ENCODE measurements at regions not wholly inside any gene's neighbourhood (a gene's known extent, or its start where the extent isn't known, plus 50 kb on each side); places are given as distances from the start of the nearest gene placed in this dataset.

DNA sequence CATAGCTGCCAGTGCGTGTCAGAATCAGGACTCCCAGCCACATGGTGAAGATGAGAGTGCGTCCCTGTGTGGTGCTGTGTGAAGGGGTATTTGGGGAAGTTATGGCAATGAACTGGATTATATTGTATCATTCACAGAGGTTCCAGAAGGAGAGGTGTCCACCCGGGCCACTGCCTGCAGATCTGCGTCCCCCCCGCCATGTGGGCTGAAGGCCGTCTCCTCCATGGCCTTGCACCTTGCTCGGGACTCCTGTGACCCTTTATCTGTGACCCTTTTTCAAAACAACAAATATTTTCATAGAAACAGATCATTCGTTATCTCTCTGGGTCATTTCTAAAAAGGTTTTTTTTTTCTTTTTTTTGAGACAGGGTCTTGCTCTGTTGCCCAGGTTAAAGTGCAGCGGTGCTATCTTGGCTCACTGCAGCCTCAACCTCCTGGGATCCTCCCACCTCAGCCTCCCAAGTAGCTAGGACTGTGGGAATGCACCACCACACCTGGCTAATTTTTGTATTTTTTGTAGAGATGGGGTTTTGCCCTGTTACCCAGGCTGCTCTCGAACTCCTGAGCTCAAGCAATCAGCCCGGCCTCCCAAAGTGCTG is 120.2 kb upstream of the ERRFI1 start:
- DNase-seq (ENCODE audit: low read depth in 2 of 2, low spot score in 1 of 2) = no peak

GRCh38 chr1:8145545-8146202 is 119.6 kb upstream of the ERRFI1 start:
- DNase-seq (ENCODE audit: low read depth in 2 of 2, low spot score in 1 of 2) = no peak

GRCh38 chr1:8144323-8144722 is 118.2 kb upstream of the ERRFI1 start:
- no peak for DNase-seq (ENCODE audit: low read depth in 2 of 2, low spot score in 1 of 2)

DNA sequence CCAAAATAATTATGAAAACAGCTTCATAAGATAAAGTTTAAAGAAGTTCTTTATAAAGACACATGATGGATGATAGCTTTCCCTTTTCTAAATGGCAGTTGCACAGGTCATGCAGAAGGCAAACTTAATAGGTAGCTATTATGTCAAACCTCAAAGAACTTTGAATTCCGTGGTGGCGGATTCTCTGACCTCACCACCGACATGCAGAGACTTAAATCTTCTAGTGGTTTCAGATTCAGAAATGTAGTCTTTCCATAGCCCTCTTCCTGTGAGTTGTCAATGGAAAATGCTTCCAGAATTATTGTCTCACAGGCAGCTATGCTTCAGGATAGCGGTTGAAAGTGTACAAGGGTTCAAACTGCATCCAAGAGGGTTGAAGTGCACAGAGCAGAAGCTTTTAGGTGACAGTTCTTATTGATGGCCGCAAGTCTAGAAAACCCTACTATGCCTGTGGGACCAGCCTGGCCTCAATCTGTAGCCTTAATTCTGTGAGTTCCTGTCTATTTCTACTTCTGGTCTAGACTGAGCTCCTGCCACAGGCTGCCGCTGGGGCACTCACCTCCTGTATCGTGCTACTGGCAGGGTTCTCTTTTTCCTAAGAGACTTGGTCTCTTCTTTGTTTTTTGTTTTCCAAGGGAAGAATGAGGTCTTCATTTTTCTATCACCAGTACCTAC is 117.0 kb upstream of the ERRFI1 start:
- DNase-seq (ENCODE audit: low read depth in 2 of 2, low spot score in 1 of 2) = no peak

GRCh38 chr1:8139941-8140340 is 113.8 kb upstream of the ERRFI1 start:
- no peak for DNase-seq (ENCODE audit: low read depth in 2 of 2, low spot score in 1 of 2)

GRCh38 chr1:8139383-8139782 is 113.3 kb upstream of the ERRFI1 start:
- DNase-seq (ENCODE audit: low read depth in 2 of 2, low spot score in 1 of 2) = no peak

DNA sequence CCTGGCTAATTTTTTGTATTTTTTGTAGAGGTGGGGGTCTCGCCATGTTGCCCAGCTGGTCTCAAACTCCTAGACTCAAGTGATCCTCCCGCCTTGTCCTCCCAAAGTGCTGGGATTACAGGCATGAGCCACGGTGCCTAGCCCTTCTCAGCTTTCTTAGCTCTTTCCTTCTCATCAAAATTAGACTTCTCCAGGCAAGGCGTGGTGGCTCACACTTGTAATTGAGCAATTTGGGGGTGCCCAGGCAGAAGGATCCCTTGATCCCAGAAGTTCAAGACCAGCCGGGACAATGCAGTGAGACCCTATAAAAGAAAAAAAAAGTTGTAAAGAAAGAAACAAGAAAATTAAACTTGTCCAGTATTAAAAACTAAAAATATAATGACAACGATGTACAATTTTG is 112.6 kb upstream of the ERRFI1 start:
- no peak for DNase-seq (ENCODE audit: low read depth in 2 of 2, low spot score in 1 of 2)

DNA sequence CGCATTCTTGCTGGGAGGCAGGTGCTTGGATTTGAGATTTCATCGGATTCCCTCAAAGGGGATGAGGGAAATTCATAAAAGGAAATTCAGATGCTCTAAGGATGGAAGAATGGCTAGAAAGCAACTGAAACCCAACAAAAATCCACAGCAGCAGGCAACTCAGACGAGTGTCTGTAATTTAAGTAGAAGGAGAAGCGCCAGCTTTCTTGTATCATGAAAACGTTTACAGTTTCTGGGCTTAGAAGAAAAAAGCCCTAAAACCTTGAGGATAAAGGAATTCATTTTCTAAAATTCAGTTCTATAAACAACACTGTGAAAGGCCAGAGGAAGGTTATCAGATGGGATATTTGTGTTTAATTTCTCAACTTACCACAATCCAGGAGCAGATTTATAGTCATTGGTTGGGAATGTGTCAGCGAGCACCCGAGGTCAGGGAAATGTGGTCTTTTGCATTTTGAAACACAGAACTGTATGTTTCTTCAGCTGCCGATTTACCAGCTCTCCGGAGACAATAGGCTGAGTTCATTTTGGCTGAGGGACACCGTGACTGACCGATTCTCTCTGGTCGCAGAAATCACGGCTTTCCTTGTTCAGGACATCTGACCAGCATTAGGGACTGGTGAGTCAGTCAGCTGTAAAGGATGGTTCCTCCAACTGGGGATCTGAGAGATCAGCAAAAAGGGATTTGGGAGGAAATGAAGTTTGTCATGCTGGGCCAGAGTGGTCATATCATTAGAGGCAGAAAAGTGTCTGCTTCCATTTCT is 111.6 kb upstream of the ERRFI1 start:
- DNase-seq (ENCODE audit: low read depth in 2 of 2, low spot score in 1 of 2) = no peak

DNA sequence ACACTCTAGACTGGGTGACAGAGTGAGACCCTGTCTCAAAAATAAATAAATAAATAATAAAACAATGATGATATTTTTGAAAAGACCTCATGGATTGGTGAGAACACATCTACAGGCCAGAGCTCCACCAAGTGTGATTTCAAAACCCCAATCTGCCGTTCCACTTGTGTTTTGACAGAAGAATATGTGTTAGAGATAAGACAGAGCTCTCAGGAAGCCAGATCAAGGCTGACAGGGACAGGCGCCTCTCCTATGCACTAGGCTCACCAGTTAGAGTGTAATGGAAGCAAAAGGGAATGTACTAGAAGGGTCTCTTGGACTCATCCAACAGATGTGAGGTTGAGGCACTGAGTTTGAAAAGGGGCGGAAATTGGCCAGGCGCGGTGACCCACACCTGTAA is 110.7 kb upstream of the ERRFI1 start:
- DNase-seq (ENCODE audit: low read depth in 2 of 2, low spot score in 1 of 2) = no peak

DNA sequence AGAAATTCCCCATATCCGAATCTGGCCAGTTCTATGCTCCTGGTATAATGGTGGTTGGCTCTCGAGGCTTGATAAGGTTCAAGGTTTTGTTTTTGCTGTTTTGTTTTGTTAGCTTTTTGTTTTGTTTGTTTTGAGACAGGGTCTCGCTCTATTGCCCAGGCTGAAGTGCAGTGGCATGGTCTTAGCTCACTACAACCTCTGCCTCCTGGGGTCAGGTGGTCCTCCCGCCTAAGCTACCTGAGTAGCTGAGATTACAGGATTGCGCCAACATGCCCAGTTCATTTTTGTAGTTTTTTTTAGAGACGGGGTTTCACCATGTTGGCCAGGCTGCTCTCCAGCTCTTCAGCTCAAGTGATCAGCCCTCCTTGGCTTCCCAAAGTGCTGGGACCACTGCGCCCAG is 109.1 kb upstream of the ERRFI1 start:
- DNase-seq (ENCODE audit: low read depth in 2 of 2, low spot score in 1 of 2) = no peak

DNA sequence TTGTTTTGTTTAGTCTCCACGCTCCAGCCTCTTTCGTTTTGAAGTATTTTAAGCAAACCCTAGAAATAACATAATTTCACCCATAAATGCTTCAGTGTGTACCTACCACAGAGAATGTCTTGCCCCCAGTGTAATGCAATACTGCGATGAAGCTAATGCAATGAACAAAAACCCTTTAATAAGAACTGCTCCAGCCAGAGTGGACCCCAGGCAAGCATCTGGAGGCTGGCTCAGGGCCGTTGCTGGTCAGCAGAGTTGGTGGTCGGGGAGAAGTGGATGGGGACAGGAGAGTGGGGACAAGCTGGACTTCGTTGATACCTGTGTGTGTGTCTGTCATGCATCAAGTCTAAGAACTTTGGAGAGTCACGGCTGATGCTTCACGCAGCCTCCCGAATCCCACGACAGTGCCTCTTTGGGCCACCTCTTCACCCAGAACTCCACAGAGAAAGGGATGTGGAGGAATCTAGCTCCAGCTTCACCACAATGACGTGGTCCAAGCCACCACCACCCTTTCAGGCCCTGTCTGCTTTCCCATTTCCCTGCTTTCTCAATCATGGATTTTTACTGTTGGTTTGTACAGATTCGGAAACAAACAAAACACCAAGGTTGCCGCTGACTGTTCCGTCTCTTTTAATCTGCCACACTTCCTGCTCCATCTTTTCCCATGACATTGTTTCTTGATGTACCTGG is 108.6 kb upstream of the ERRFI1 start:
- no peak for DNase-seq (ENCODE audit: low read depth in 2 of 2, low spot score in 1 of 2)

DNA sequence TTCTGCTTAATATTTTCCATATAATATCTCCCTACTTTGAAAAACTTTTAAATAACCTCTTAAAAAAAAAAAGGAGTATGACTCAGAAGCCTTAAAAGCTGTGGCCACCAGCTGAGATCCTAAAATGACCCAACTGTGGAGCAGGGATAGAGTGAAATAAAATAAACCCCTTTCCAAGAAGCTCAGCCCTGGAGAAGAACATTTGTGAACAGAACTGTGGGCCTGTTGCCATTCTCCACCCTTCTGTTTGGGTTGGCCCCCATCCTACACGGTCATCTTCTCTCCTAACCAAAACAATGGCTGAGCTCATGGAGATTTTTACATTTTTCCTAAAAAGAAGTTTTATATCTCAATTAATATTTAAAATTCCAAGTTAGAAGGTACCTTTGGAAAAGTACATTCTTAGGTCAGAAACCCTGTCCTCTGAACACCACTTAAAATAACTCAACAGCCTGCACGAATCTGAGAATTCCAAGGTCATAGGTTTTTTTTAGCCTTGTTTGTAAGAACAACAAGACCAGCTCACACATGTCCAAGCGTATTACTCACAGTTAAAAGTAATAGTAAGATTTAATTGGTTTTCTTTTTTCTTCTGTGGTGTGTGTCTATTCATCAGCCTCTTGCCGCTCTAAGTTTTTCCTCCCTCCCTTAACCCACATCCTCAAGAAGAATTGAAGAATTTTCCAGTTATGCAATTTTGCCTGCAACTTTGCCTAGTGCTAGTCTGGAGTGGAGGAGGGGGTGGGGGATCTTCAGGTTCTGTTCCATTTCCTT is 107.7 kb upstream of the ERRFI1 start:
- DNase-seq (ENCODE audit: low read depth in 2 of 2, low spot score in 1 of 2) = no peak

- DNase-seq (ENCODE audit: low read depth in 2 of 2, low spot score in 1 of 2) = no peak
Observed at GRCh38 chr1:8133190-8133589, 107.1 kb upstream of the ERRFI1 start.

GRCh38 chr1:8127171-8127641 is 101.1 kb upstream of the ERRFI1 start:
- no peak for DNase-seq (ENCODE audit: low read depth in 2 of 2, low spot score in 1 of 2)

- DNase-seq (ENCODE audit: low read depth in 2 of 2, low spot score in 1 of 2) = no peak
Observed at GRCh38 chr1:8122477-8123407, 96.6 kb upstream of the ERRFI1 start.

DNA sequence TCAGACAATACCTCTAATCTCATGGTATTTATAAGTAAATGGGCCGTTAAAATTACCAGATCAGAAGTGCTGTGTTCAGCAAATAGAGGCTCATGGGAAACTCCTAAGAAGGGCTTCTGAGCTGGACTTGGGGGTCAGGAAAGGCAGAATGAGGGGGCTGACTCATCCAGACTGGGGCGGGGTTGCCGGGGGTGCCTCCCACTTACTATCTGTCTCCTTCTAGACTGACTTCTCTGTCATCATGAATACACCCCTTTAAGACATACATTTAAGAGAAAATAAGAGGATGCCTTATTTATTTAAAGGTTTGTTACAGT is 96.0 kb upstream of the ERRFI1 start:
- DNase-seq (ENCODE audit: low read depth in 2 of 2, low spot score in 1 of 2) = no peak

- no peak for DNase-seq (ENCODE audit: low read depth in 2 of 2, low spot score in 1 of 2)
Observed at GRCh38 chr1:8121261-8122159, 95.4 kb upstream of the ERRFI1 start.

- DNase-seq (ENCODE audit: low read depth in 2 of 2, low spot score in 1 of 2) = no peak
Observed at GRCh38 chr1:8120693-8121260, 94.7 kb upstream of the ERRFI1 start.

Data from stimulated activated CD8-positive, alpha-beta memory T cell treated with anti-CD3 and anti-CD28 coated beads, Interleukin-4, amount 100 ng/mL, for 1 hour (primary cell).